ENCODE measurements at regions not wholly inside any gene's neighbourhood (a gene's known extent, or its start where the extent isn't known, plus 50 kb on each side); places are given as distances from the start of the nearest gene placed in this dataset.
A peak's percentile ranks its signal among the peaks of the same experiment; 100 is the strongest.
"Not testable (repeated sequence)": the region's sequence is repeated elsewhere in the genome, so short reads cannot be mapped to it uniquely, and the experiment has no call there.

DNA sequence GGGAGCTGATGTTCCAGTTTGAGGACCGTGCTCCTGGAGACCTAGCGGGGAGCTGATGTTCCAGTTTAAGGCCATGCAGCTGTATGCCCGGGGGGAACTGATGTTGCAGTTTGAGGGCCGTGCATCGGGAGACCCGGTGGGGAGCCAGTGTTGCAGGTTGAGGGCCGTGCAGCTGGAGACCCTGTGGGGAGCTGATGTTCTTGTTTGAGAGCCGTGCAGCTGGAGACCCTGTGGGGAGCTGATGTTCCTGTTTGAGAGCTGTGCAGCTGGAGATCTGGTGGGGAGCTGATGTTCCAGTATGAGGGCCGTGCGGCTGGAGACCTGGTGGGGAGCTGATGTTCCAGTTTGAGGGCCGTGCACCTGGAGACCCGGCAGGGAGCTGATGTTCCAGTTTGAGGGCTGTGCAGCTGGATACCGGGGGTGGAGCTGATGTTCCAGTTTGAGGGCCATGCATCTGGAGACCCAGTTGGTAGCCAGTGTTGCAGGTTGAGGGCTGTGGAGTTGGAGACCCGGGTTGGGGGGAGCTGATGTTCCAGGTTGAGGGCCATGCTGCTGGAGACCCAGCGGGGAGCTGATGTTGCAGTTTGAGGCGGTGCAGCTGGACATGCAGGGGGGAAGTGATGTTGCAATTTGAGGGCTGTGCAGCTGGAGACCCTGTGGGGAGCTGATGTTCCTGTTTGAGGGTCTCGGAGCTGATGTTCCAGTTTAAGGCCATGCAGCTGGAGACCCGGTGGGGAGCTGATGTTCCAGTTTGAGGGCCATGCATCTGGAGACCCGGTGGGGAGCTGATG lies 64.4 kb upstream of the APOD start:
- not testable (repeated sequence) for H3K9ac ChIP-seq (ENCODE audit: low read depth, low read length); H3K4me1 ChIP-seq (ENCODE audit: control insufficient read depth, insufficient read depth, low read length); H3K36me3 ChIP-seq (ENCODE audit: control insufficient read depth, insufficient read depth, low read length); H3K9me3 ChIP-seq (ENCODE audit: control insufficient read depth, insufficient read depth, low read length); H3K4me3 ChIP-seq (ENCODE audit: low read depth, low read length); H3K27me3 ChIP-seq (ENCODE audit: control insufficient read depth, insufficient read depth, low read length)

DNA sequence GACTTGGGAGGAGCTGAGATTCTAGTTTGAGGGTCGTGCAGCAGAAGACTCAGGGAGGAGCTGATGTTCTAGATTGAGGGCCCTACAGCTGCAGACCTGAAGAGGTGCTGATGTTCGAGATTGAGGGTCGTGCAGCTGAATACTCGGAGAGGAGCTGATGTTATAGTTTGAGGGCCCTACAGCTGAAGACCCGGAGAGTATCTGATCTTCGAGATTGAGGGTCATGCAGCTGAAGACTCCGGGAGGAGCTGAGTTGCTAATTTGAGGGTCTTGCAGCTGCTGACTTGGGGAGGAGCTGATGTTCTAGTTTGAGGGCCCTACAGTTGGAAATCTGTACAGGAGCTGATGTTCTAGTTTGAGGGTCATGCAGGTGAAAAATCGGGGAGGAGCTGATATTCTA lies 62.1 kb upstream of the APOD start:
- H3K36me3 ChIP-seq (ENCODE audit: control insufficient read depth, insufficient read depth, low read length); H3K4me3 ChIP-seq (ENCODE audit: low read depth, low read length): not testable (repeated sequence)

DNA sequence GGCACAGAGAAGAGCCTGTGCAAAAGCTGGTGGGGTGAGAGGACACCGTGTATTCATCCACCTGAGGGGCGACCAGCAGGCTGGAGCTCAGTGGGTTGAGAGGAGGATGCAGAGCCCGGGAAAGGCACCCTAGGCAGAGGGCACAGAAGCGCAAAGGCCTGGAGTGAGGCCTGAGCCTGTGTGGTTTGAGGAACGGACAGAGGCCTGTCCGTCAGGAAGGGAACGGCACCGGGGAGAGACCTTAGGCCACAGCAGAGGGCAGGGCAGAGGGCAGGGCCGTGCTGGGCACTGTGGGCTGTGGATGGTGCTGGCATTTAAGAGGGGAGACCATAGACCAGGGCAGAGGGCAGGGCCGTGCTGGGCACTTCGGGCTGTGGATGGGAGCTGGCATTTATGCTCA lies 59.5 kb upstream of the APOD start:
- not testable (repeated sequence) for H3K36me3 ChIP-seq (ENCODE audit: control insufficient read depth, insufficient read depth, low read length); H3K9ac ChIP-seq (ENCODE audit: low read depth, low read length); H3K9me3 ChIP-seq (ENCODE audit: control insufficient read depth, insufficient read depth, low read length); H3K27me3 ChIP-seq (ENCODE audit: control insufficient read depth, insufficient read depth, low read length); H3K4me1 ChIP-seq (ENCODE audit: control insufficient read depth, insufficient read depth, low read length); H3K4me3 ChIP-seq (ENCODE audit: low read depth, low read length)

More for the DNA sequence above, 62.1 kb upstream of the APOD start:
- not testable (repeated sequence) for H3K9ac ChIP-seq (ENCODE audit: low read depth, low read length); H3K27me3 ChIP-seq (ENCODE audit: control insufficient read depth, insufficient read depth, low read length); H3K9me3 ChIP-seq (ENCODE audit: control insufficient read depth, insufficient read depth, low read length); H3K4me1 ChIP-seq (ENCODE audit: control insufficient read depth, insufficient read depth, low read length)

DNA sequence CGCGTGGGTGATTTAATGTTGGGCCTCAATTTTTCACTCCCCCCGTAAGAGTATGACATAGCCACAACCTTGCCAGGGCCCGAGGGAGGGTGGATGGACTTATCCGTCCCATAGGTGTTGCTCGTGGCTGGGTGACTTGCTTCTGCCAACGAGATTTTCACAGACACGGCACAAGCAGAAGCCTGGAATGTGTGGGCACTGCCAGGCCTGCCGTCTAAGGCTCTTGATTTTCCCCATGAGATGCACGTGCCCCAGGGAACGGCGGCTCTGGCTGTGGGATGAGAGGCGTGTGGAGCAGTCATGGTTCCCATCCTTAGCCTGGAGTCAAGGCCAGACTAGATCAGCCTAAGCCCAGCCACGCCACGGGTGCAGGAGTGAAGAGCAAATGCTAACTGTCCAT lies 58.6 kb upstream of the APOD start:
- not testable (repeated sequence) for H3K4me1 ChIP-seq (ENCODE audit: control insufficient read depth, insufficient read depth, low read length); H3K9me3 ChIP-seq (ENCODE audit: control insufficient read depth, insufficient read depth, low read length); H3K9ac ChIP-seq (ENCODE audit: low read depth, low read length); H3K27me3 ChIP-seq (ENCODE audit: control insufficient read depth, insufficient read depth, low read length); H3K4me3 ChIP-seq (ENCODE audit: low read depth, low read length); H3K36me3 ChIP-seq (ENCODE audit: control insufficient read depth, insufficient read depth, low read length)

DNA sequence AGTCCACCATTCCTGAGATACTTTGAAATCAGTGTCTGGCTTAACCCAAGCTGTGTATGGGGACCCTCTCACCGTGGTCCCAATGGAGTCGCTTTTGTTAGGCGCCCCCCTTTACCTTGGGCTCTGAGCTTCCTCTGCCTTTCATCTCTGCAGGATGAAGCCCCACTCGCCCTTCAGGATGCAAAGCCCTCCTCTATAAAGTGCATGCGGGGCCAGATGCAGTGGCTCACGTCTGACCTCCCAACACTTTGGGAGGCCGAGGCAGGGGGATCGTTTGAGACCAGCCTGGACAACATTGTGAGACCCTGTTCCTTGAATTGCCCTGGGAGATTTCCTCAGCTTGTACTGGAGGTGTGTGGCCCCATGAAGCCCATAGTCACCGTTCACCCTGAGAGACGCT lies 54.7 kb upstream of the APOD start:
- H3K36me3 ChIP-seq (ENCODE audit: control insufficient read depth, insufficient read depth, low read length); H3K9me3 ChIP-seq (ENCODE audit: control insufficient read depth, insufficient read depth, low read length); H3K4me3 ChIP-seq (ENCODE audit: low read depth, low read length); H3K27me3 ChIP-seq (ENCODE audit: control insufficient read depth, insufficient read depth, low read length); H3K9ac ChIP-seq (ENCODE audit: low read depth, low read length); H3K4me1 ChIP-seq (ENCODE audit: control insufficient read depth, insufficient read depth, low read length): not testable (repeated sequence)

DNA sequence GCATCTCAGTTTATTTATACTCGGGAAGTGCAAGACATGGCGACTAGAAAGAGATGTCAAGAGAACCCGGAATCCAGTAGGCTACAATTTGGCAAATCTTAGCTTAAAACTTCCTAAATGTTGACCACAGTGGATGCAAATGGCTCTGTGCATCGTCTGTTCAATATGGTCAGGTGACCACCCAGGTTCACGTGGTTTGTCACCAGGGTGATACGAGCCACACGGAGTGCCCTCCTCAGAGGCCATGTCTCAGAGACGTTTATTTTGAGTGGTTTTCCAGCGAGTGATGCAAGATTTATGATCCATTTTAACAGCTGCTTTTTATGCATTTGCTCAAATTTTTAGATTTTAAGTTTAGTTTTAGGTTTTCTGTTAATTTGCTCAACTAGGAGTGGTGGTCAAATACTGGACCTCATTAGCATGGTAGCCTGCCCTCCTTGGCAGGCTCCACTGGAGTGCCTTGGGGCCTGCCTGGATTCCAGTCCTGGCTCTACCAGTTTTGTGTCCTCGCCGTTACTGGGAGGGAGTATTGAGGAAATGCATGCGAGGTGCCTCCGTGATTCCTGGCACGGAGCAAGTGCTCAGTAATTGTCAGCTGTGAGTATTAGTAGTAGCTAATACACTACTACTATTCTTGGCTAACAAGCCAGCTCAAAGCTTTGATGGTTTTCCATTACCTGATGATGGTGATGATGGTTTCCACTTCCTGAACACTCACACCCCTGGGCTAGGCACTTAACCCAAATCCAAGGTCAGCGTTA lies 53.9 kb upstream of the APOD start:
- not testable (repeated sequence) for H3K9me3 ChIP-seq (ENCODE audit: control insufficient read depth, insufficient read depth, low read length); H3K4me3 ChIP-seq (ENCODE audit: low read depth, low read length); H3K4me1 ChIP-seq (ENCODE audit: control insufficient read depth, insufficient read depth, low read length); H3K27me3 ChIP-seq (ENCODE audit: control insufficient read depth, insufficient read depth, low read length); H3K36me3 ChIP-seq (ENCODE audit: control insufficient read depth, insufficient read depth, low read length); H3K9ac ChIP-seq (ENCODE audit: low read depth, low read length)

DNA sequence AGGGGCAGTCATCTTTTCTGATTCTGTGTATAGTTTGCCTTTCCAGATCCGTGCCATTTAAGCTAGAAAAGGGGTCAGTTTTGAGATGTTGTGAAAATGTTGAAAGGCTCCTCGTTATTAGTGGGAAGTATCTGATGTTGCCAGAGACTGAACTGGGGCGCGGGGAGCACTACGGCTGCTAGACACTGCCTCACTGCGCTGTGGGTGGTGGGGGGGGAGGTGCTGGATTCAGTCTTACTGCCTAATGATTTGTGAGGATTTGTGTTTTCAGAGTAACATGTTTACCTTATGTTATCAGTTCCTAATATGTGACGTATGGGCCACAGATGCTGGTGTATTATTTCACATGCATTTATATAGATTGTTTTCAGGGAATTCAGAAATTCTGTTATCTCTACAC lies 53.3 kb upstream of the APOD start:
- not testable (repeated sequence) for H3K9me3 ChIP-seq (ENCODE audit: control insufficient read depth, insufficient read depth, low read length); H3K4me3 ChIP-seq (ENCODE audit: low read depth, low read length); H3K9ac ChIP-seq (ENCODE audit: low read depth, low read length); H3K27me3 ChIP-seq (ENCODE audit: control insufficient read depth, insufficient read depth, low read length); H3K4me1 ChIP-seq (ENCODE audit: control insufficient read depth, insufficient read depth, low read length); H3K36me3 ChIP-seq (ENCODE audit: control insufficient read depth, insufficient read depth, low read length)

DNA sequence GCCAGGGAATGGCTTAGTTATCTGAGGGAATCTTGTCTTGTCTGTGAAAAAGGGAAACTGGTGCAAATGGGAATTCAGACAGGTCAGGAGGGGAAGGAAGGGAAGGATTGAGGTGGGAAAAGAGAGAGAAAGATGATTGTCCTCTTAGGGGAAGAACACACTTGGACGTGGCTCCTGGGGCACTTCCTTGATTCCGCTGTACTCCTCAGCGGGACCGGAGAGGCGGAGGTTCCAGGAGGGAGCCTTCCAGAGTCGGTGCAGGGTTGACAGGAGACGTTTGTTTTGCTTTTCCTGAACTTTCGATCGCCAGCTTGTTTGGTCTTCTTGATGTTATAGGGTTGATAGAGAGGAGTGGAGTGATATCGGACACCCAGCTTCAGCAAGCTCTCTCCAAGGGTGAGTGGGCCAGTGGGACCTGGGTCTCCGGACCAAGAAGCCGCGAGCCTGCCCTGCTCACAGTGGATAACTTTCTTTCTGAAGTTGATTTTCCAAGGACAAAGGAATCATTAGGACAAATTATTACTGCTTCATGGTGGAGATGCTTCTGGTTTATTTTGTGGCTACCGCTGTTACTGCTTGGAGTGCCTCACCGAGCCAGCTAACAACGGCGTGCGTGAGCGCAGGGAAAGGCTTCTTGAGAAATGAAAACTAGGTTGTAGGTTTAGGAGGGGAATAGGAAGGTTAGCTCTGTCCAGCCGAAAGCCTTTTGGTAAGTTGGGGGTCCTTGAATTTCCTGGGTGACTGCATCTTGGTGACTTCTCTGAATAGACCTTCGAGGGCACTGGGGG lies 52.4 kb upstream of the APOD start:
- H3K36me3 ChIP-seq (ENCODE audit: control insufficient read depth, insufficient read depth, low read length); H3K27me3 ChIP-seq (ENCODE audit: control insufficient read depth, insufficient read depth, low read length); H3K9ac ChIP-seq (ENCODE audit: low read depth, low read length); H3K9me3 ChIP-seq (ENCODE audit: control insufficient read depth, insufficient read depth, low read length); H3K4me1 ChIP-seq (ENCODE audit: control insufficient read depth, insufficient read depth, low read length): not testable (repeated sequence)
- H3K4me3 ChIP-seq (ENCODE audit: low read depth, low read length), result peak overlapping the region; percentile 27

DNA sequence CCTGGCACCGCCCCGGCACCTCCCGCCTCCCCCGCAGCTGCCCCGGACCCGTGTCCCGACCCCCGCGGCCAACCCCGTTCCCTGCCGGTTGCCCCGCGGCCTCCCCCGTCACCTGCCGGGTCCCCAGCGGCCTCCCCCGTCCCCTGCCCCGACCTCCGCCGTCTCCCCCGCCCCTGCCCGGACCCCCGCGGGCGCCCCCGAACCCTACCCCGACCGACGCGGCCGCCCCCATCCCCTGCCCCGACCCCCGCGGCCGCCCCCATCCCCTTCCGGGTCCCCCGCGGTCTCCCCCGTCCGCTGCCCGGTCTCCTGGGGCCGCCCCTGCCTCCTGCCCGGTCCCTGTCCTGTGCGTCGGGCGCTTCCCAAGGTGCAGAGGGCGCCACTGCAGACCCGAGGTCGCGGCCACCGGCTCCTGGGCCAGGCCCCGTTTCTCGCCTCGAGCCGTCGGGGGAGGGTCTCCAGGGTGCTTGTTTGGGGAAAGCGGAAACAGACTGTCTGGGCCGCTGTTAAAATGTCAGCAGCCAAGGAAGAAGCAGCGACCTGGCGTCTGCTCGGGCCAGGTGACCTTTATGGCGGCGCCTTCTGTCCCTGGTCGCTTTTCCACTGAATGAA lies 51.6 kb upstream of the APOD start:
- H3K9me3 ChIP-seq (ENCODE audit: control insufficient read depth, insufficient read depth, low read length); H3K36me3 ChIP-seq (ENCODE audit: control insufficient read depth, insufficient read depth, low read length); H3K9ac ChIP-seq (ENCODE audit: low read depth, low read length); H3K27me3 ChIP-seq (ENCODE audit: control insufficient read depth, insufficient read depth, low read length); H3K4me3 ChIP-seq (ENCODE audit: low read depth, low read length); H3K4me1 ChIP-seq (ENCODE audit: control insufficient read depth, insufficient read depth, low read length): not testable (repeated sequence)

DNA sequence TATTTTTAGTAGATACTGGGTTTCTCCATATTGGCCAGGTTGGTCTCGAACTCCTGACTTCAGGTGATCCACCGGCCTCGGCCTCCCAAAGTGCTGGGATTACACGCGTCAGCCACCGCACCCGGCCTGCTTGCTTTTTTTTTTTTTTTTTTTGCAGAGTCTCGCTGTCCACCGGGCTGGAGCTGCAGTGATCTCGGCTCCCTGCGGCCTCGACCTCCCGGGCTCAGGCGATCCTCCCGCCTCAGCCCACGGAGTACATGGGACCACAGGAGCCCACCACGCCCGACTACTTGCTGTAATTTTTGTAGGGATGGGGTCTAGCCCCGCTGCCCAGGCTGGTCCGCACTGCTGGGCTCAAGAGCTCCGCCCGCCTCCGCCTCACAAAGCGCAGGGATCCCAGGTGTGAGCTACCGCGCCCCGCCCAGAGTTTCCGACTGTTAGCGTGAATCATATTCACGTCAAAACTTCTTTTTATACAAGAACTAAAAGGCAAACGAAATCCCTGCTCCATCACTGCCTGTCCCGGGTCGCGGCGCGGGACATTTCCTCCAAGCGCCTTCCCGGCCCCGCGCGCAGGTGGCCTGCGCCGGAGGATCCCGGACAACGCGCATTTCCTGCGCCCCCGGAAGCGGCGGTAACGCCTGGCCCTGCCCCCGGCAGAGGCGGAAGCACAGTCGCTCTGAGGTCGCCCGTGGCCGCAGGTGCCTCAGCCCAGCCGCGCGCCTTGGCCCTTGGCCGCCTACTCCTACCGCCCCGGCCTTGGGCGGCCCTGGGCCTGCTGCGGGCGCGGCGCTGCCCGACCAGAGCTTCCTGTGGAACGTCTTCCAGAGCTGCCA lies 50.9 kb upstream of the APOD start:
- H3K4me1 ChIP-seq (ENCODE audit: control insufficient read depth, insufficient read depth, low read length); H3K9ac ChIP-seq (ENCODE audit: low read depth, low read length); H3K9me3 ChIP-seq (ENCODE audit: control insufficient read depth, insufficient read depth, low read length); H3K36me3 ChIP-seq (ENCODE audit: control insufficient read depth, insufficient read depth, low read length); H3K27me3 ChIP-seq (ENCODE audit: control insufficient read depth, insufficient read depth, low read length): not testable (repeated sequence)
- peak overlapping the region; percentile 52 for H3K4me3 ChIP-seq (ENCODE audit: low read depth, low read length)
